Endothelial cell of umbilical vein (primary cell): ENCODE measurements at regions not wholly inside any gene's neighbourhood (a gene's known extent, or its start where the extent isn't known, plus 50 kb on each side); places are given as distances from the start of the nearest gene placed in this dataset.
"Not testable (repeated sequence)": the region's sequence is repeated elsewhere in the genome, so short reads cannot be mapped to it uniquely, and the experiment has no call there.

Experiments used
- EZH2 ChIP-seq: IDR thresholded peaks from 2 replicates; pipeline ENCODE4 v1.6.1; 2012; ENCODE audit warnings: borderline replicate concordance, low read depth, mild to moderate bottlenecking, moderate library complexity, low read length, inconsistent platforms; ENCODE audit not compliant: severe bottlenecking
- JUN ChIP-seq: IDR thresholded peaks from 2 replicates; pipeline ENCODE4 v1.6.1; 2011; ENCODE audit warnings: borderline replicate concordance, low read depth; ENCODE audit not compliant: insufficient read length, insufficient read depth
- POLR2A ChIP-seq: IDR thresholded peaks from 2 replicates; pipeline ENCODE4 v1.6.1; 2012; ENCODE audit warnings: low read depth, mild to moderate bottlenecking, control low read depth, low read length
- POLR2AphosphoS5 ChIP-seq: IDR thresholded peaks from 2 replicates; pipeline ENCODE4 v1.6.1; 2012; ENCODE audit warnings: low read depth, mild to moderate bottlenecking, control low read depth, low read length, moderate library complexity; ENCODE audit not compliant: insufficient read depth
- TF ChIP-seq, protein P1 (sequence below): IDR thresholded peaks from 2 replicates; pipeline ENCODE4 v1.6.1; 2011; ENCODE audit not compliant: insufficient read depth, insufficient read length

DNA sequence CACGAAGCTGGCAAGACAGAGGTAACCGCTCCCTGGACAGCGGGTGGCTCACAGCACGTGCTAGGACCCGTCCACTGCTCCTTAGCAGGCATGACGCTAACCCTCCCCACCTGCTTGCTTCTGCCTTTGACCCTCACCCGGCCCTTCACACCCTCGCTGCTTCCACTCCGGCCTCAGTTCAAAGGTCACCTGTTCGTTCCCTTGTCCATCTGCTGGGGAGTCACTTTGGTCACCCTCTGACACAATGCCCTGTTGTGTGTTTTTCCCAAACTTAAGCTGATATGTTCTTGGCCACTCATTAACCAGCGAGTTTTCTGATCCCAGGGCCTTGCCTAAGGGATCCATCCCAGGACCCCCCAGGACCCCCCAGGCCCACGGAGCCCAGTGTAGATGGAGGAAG lies 4061.6 kb upstream of the TPTE start:
- not testable (repeated sequence) for TF ChIP-seq EZH2, POLR2A, POLR2AphosphoS5, JUN
- TF ChIP-seq, protein P1, sequence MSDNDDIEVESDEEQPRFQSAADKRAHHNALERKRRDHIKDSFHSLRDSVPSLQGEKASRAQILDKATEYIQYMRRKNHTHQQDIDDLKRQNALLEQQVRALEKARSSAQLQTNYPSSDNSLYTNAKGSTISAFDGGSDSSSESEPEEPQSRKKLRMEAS = not testable (repeated sequence)
